NT2/D1 (cell line): ENCODE measurements at regions not wholly inside any gene's neighbourhood (a gene's known extent, or its start where the extent isn't known, plus 50 kb on each side); places are given as distances from the start of the nearest gene placed in this dataset.

Experiments
- DNase-seq: peaks from one replicate; pipeline ENCODE4 v3.0.0-alpha.2; 2011; ENCODE audit warnings: low read depth, low spot score
- H3K27me3 ChIP-seq: 2 replicates; pipeline ENCODE4 v1.6.0; 2011; ENCODE audit warnings: mild to moderate bottlenecking; ENCODE audit not compliant: insufficient read length, insufficient read depth
- H3K36me3 ChIP-seq: 2 replicates; pipeline ENCODE4 v1.6.1; 2011; ENCODE audit warnings: mild to moderate bottlenecking, low read length, mixed read lengths; ENCODE audit not compliant: insufficient read depth, insufficient read length
- H3K4me1 ChIP-seq: 2 replicates; pipeline ENCODE4 v1.5.1; 2011; ENCODE audit not compliant: insufficient read depth, insufficient read length
- H3K4me3 ChIP-seq: 2 replicates; pipeline ENCODE4 v1.5.1; 2011; ENCODE audit warnings: low read depth; ENCODE audit not compliant: insufficient read length
- H3K9ac ChIP-seq: 2 replicates; pipeline ENCODE4 v1.6.0; 2011; ENCODE audit warnings: low read depth; ENCODE audit not compliant: insufficient read length
- H3K9me3 ChIP-seq: 2 replicates; pipeline ENCODE4 v1.5.1; 2011; ENCODE audit warnings: mild to moderate bottlenecking, low read length; ENCODE audit not compliant: insufficient read depth
- SUZ12 ChIP-seq: IDR thresholded peaks from 2 replicates; pipeline ENCODE4 v1.6.1; 2011; ENCODE audit not compliant: insufficient read length, insufficient read depth; ENCODE audit errors: extremely low read depth
- YY1 ChIP-seq: IDR thresholded peaks from 2 replicates; pipeline ENCODE4 v1.6.1; 2011; ENCODE audit not compliant: insufficient read length, insufficient read depth
- ZNF274 ChIP-seq: IDR thresholded peaks from 2 replicates; pipeline ENCODE4 v1.6.1; 2011; ENCODE audit warnings: mild to moderate bottlenecking, low read depth, low read length

DNA sequence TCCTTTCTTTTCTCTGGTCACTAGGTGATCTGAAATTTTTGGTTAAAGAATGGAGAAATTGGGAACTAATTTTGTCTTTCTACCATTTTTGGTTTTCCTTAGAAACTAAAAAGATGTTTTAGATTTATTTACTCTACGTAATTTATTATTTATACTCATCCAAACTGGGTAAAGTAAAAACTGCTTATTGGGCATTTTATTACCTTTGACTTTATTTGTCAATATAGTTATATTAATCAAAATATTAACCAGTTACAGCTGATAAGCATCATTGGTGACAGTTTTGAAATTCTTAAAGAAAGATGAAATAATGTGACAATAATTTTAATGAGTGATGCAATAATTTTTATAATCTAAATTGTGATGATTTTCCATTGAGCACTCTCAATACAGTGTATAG lies 502.0 kb upstream of the RAG2 start:
- no peaks in the 10 kb centered on the region for H3K4me1 ChIP-seq
- no peaks in the 10 kb centered on the region for H3K36me3 ChIP-seq
- no peaks in the 10 kb centered on the region for H3K27me3 ChIP-seq
- TF ChIP-seq SUZ12: no peak
- TF ChIP-seq YY1: no peak
- TF ChIP-seq ZNF274: no peak
- no peak for DNase-seq
- no peaks in the 10 kb centered on the region for H3K9me3 ChIP-seq
- H3K4me3 ChIP-seq: no peak overlapping the region
- no peak overlapping the region for H3K9ac ChIP-seq

DNA sequence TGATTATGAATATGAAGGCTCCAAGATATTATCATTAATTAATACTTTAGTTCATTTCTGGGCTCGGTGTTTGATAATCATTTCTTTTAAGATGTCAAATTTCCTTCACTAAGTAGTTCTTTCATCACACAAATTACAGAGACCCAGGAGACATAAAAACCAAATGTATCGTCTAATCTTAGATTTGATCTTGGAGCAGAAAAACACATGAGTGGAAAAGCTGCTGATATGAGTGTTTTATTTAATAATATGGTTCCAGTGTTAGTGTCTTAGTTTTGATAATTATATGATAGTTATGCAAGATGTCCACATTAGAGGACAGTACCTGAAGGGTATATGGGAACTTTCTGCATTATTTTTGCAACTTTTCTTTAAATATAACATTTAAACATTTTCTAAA lies 494.5 kb upstream of the RAG2 start:
- H3K9ac ChIP-seq: no peak overlapping the region
- no peaks in the 10 kb centered on the region for H3K4me1 ChIP-seq
- H3K9me3 ChIP-seq: no peaks in the 10 kb centered on the region

DNA sequence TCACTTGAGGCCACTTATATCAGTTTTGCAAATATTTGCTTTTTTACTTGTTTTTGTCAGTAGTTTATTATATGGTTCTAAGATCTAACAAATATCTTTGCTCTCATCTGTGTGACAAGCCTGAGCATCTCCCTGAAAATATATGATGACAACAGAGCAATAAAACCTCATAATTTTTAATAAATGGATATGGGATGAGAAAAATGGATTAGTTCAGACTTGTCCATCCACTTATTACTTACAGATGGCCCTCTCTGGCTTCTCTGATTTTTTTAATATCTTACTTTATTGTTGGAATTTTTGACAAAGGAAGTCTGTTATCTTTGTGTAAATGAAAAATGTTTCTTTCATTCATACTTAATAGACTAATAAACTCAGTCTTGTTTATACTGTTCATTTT lies 491.4 kb upstream of the RAG2 start:
- no peak overlapping the region for H3K9ac ChIP-seq
- no peaks in the 10 kb centered on the region for H3K27me3 ChIP-seq
- TF ChIP-seq ZNF274 (no peak), YY1 (no peak), SUZ12 (no peak)
- no peaks in the 10 kb centered on the region for H3K9me3 ChIP-seq
- H3K36me3 ChIP-seq: no peaks in the 10 kb centered on the region
- no peak overlapping the region for H3K4me3 ChIP-seq
- DNase-seq: no peak
- H3K4me1 ChIP-seq: no peaks in the 10 kb centered on the region

More for the DNA sequence above, 494.5 kb upstream of the RAG2 start:
- no peaks in the 10 kb centered on the region for H3K36me3 ChIP-seq
- H3K27me3 ChIP-seq: no peaks in the 10 kb centered on the region
- no peak for DNase-seq
- H3K4me3 ChIP-seq: no peak overlapping the region
- TF ChIP-seq ZNF274: no peak
- no peak for TF ChIP-seq SUZ12
- TF ChIP-seq YY1: no peak

DNA sequence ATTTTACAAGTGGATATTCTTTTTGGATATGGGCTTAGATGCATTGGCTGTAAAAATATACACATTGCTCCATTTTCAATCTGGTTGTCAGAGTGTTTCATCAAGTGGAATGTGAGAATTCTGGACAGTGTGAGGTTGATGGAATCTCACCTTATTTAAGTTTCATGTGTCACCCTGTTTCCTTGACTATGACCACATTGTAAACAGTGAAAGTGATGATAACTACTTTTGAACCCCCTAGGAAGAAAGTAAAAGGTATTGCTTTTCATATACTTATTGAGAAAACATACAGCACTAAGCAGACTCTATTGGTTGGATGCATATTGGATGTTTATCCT lies 490.5 kb upstream of the RAG2 start:
- Histone ChIP-seq H3K4me1 (no peaks in the 10 kb centered on the region), H3K9me3 (no peaks in the 10 kb centered on the region), H3K36me3 (no peaks in the 10 kb centered on the region), H3K27me3 (no peaks in the 10 kb centered on the region), H3K9ac (no peak overlapping the region), H3K4me3 (no peak overlapping the region)
- TF ChIP-seq ZNF274: no peak
- no peak for TF ChIP-seq SUZ12
- TF ChIP-seq YY1: no peak
- DNase-seq: no peak

DNA sequence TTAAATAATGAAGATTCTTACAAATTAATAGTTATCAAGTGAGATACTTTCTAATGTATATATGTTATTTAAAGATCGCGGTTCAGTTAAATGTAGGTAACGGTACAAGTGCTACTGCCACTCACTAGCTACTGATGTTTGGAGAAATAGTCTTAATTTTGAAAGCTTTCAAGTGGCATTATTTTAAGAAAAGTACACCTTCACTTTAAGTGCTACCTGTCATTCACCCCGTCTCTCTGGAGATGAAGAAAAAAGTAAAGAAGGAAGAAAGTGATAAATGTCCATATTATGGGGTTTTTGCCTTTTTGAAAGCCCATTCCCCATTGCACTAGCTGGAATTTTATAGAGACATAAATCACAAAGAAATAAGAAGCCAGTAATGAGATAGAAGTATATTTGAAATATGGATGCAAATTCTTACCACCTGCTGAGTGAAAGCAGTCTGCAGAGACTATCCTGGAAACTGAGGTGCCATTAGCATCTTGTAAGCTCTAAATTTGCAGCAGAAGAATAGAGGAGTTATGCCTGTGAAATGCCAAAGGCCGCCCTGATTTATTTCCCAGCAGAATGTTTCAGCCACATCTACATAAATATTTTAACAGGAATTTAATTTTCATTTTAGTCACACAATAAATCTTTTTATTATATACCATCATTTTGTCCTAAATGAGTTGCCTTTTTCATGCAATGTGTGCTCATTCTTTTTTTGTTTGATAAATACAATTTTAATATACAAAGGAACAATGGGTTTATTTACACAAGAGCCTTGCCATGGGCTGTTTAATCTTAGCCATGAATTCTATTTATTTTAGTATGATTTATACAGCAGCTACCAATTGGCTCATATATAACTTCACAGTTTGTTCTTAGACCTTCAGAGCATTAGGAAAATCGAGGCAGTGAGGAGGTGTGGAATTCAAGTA lies 489.9 kb upstream of the RAG2 start:
- no peaks in the 10 kb centered on the region for H3K4me1 ChIP-seq
- DNase-seq: no peak
- no peaks in the 10 kb centered on the region for H3K9me3 ChIP-seq
- H3K36me3 ChIP-seq: no peaks in the 10 kb centered on the region
- no peak overlapping the region for H3K4me3 ChIP-seq
- TF ChIP-seq YY1 (no peak), SUZ12 (no peak), ZNF274 (no peak)
- no peaks in the 10 kb centered on the region for H3K27me3 ChIP-seq
- no peak overlapping the region for H3K9ac ChIP-seq

DNA sequence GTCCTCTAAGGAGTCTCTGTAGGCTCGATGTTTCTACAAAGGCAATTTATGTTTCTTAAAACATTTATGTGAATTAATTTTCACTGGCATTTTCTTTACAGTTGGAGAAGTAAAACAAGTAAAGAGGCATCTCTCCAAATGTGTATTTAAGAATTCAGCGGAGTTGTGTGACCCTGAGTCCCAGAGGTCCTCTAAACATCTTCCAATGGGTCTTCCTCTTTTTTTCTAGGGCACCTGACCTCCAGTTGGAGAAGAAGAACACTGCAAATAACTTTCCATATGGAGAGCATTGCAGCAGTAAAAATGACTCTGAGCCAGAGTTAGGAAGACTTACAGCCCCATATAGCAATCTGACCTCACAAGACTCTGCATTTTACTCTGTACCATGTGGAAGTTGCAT lies 480.5 kb upstream of the RAG2 start:
- DNase-seq: no peak
- no peak for TF ChIP-seq YY1
- TF ChIP-seq ZNF274: no peak
- no peak for TF ChIP-seq SUZ12
- no peaks in the 10 kb centered on the region for H3K36me3 ChIP-seq
- H3K4me3 ChIP-seq: no peak overlapping the region
- no peaks in the 10 kb centered on the region for H3K4me1 ChIP-seq
- no peaks in the 10 kb centered on the region for H3K27me3 ChIP-seq
- no peaks in the 10 kb centered on the region for H3K9me3 ChIP-seq
- no peak overlapping the region for H3K9ac ChIP-seq

DNA sequence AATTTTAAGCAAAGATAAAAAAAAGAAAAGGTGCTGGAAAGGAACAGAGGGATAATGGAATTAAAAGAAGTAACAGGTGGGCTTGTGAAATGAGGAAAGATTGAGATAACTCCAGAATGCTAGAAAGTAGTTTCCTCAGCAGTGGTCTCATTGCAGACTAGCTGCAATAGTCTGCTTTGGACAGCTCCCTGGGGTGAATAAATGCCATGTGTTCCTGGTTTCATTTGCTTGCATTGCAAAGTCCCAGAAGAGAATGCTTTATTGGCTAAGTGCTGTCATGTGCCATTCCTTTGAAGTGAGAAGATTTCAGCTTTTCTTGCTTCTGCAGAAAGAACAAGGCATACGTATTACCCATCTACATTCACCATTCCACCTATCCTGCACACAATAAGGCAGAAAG lies 478.8 kb upstream of the RAG2 start:
- Histone ChIP-seq H3K27me3 (no peaks in the 10 kb centered on the region), H3K4me1 (no peaks in the 10 kb centered on the region), H3K9ac (no peak overlapping the region), H3K4me3 (no peak overlapping the region), H3K9me3 (no peaks in the 10 kb centered on the region), H3K36me3 (no peaks in the 10 kb centered on the region)
- no peak for TF ChIP-seq SUZ12
- TF ChIP-seq YY1: no peak
- no peak for TF ChIP-seq ZNF274
- DNase-seq: no peak
